ENCODE measurements at regions not wholly inside any gene's neighbourhood (a gene's known extent, or its start where the extent isn't known, plus 50 kb on each side); places are given as distances from the start of the nearest gene placed in this dataset.

- intact Hi-C loops (cut with DNase I; ENCODE audit: low total_unique reads) = no loop called here
- no peak overlapping the region for H3K4me3 ChIP-seq
- no peaks in the 10 kb centered on the region for H3K36me3 ChIP-seq
- peaks cover 0 to 24% (median 8%) of the 10 kb centered on the region in 8 donors for H3K9me3 ChIP-seq
- no peaks in the 10 kb centered on the region for H3K4me1 ChIP-seq
- TF ChIP-seq POLR2AphosphoS5 (IDR thresholded peaks at IDR 0.05) = no peak
- TF ChIP-seq CTCF (IDR thresholded peaks at IDR 0.05 in 8 of 11, conservative IDR thresholded peaks at IDR 0.05 in 3 of 11) = no peak
- TF ChIP-seq POLR2A (IDR thresholded peaks at IDR 0.05) = no peak
- H3K27ac ChIP-seq = no peak overlapping the region
- WGBS, 5 donors = 88 to 94% (median 90%) methylated on average over 6 of the region's 6 CpGs
- DNase-seq = no peak
- H3K27me3 ChIP-seq (replicated peaks in 1 of 7) = no peaks in the 10 kb centered on the region
Measured at GRCh38 chr2:5782103-5782502, 89.9 kb downstream of the SOX11 start.

GRCh38 chr2:5788447-5788846 is 96.3 kb downstream of the SOX11 start:
- H3K27me3 ChIP-seq (replicated peaks in 1 of 7) = no peaks in the 10 kb centered on the region
- H3K4me1 ChIP-seq = no peaks in the 10 kb centered on the region
- no peak overlapping the region for H3K4me3 ChIP-seq
- no peak for DNase-seq
- H3K9me3 ChIP-seq = peaks cover 4 to 62% (median 41%) of the 10 kb centered on the region in 8 donors
- H3K36me3 ChIP-seq = no peaks in the 10 kb centered on the region
- H3K27ac ChIP-seq = no peak overlapping the region
- intact Hi-C loops (cut with DNase I; ENCODE audit: low total_unique reads) = no loop called here
- TF ChIP-seq CTCF (IDR thresholded peaks at IDR 0.05 in 8 of 11, conservative IDR thresholded peaks at IDR 0.05 in 3 of 11) (no peak), POLR2A (IDR thresholded peaks at IDR 0.05) (no peak), POLR2AphosphoS5 (IDR thresholded peaks at IDR 0.05) (no peak)

- intact Hi-C loops (cut with DNase I; ENCODE audit: low total_unique reads) = no loop called here
- no peaks in the 10 kb centered on the region for H3K27me3 ChIP-seq (replicated peaks in 1 of 7)
- TF ChIP-seq CTCF (IDR thresholded peaks at IDR 0.05 in 8 of 11, conservative IDR thresholded peaks at IDR 0.05 in 3 of 11) (no peak), POLR2AphosphoS5 (IDR thresholded peaks at IDR 0.05) (no peak), POLR2A (IDR thresholded peaks at IDR 0.05) (no peak)
Measured at GRCh38 chr2:5791371-5791770, 99.2 kb downstream of the SOX11 start.

GRCh38 chr2:5794012-5794411 is 101.8 kb downstream of the SOX11 start:
- TF ChIP-seq CTCF (IDR thresholded peaks at IDR 0.05 in 8 of 11, conservative IDR thresholded peaks at IDR 0.05 in 3 of 11) (no peak), POLR2AphosphoS5 (IDR thresholded peaks at IDR 0.05) (no peak), POLR2A (IDR thresholded peaks at IDR 0.05) (no peak)
- intact Hi-C loops (cut with DNase I; ENCODE audit: low total_unique reads) = no loop called here
- H3K27me3 ChIP-seq (replicated peaks in 1 of 7) = no peaks in the 10 kb centered on the region
- H3K4me3 ChIP-seq = no peak overlapping the region
- DNase-seq = no peak
- H3K27ac ChIP-seq = no peak overlapping the region
- H3K36me3 ChIP-seq = no peaks in the 10 kb centered on the region
- H3K4me1 ChIP-seq = no peaks in the 10 kb centered on the region
- 82 to 92% (median 86%) methylated on average over 6 of the region's 6 CpGs for WGBS, 5 donors
- H3K9me3 ChIP-seq = peaks cover 0 to 24% (median 16%) of the 10 kb centered on the region in 8 donors

More at GRCh38 chr2:5791371-5791770, 99.2 kb downstream of the SOX11 start:
- peaks cover 4 to 51% (median 39%) of the 10 kb centered on the region in 8 donors for H3K9me3 ChIP-seq
- WGBS, 5 donors = 82 to 92% (median 87%) methylated on average over 7 of the region's 7 CpGs
- no peaks in the 10 kb centered on the region for H3K36me3 ChIP-seq
- H3K4me3 ChIP-seq = no peak overlapping the region
- H3K4me1 ChIP-seq = no peaks in the 10 kb centered on the region
- no peak overlapping the region for H3K27ac ChIP-seq
- DNase-seq = no peak

Measured in spleen (tissue), 11 donors.